Central memory CD4-positive, alpha-beta T cell (primary cell): ENCODE measurements at regions not wholly inside any gene's neighbourhood (a gene's known extent, or its start where the extent isn't known, plus 50 kb on each side); places are given as distances from the start of the nearest gene placed in this dataset.
A peak's percentile ranks its signal among the peaks of the same experiment; 100 is the strongest.

Source experiments
- DNase-seq: peaks from one replicate; pipeline ENCODE4 v3.0.0; 2022

- no peak for DNase-seq
Observed at GRCh38 chr6:137737836-137738596, 129.0 kb upstream of the TNFAIP3 start.

- DNase-seq: no peak
Observed at GRCh38 chr6:137738931-137739504, 128.0 kb upstream of the TNFAIP3 start.

- DNase-seq: no peak
Observed at GRCh38 chr6:137739544-137739943, 127.5 kb upstream of the TNFAIP3 start.

GRCh38 chr6:137740091-137740755 is 126.8 kb upstream of the TNFAIP3 start:
- no peak for DNase-seq

- no peak for DNase-seq
Observed at GRCh38 chr6:137740967-137741761, 125.9 kb upstream of the TNFAIP3 start.

GRCh38 chr6:137743493-137743892 is 123.6 kb upstream of the TNFAIP3 start:
- no peak for DNase-seq

- DNase-seq: no peak
Observed at GRCh38 chr6:137744877-137745276, 122.2 kb upstream of the TNFAIP3 start.

GRCh38 chr6:137745321-137745720 is 121.7 kb upstream of the TNFAIP3 start:
- DNase-seq: no peak

- DNase-seq: no peak
Observed at GRCh38 chr6:137746264-137746663, 120.8 kb upstream of the TNFAIP3 start.

- no peak for DNase-seq
Observed at GRCh38 chr6:137749696-137750211, 117.3 kb upstream of the TNFAIP3 start.

GRCh38 chr6:137750297-137750696 is 116.8 kb upstream of the TNFAIP3 start:
- DNase-seq: no peak

GRCh38 chr6:137751768-137752560 is 115.1 kb upstream of the TNFAIP3 start:
- DNase-seq: no peak

GRCh38 chr6:137754366-137754765 is 112.7 kb upstream of the TNFAIP3 start:
- DNase-seq: no peak

- no peak for DNase-seq
Observed at GRCh38 chr6:137754866-137755265, 112.2 kb upstream of the TNFAIP3 start.

- no peak for DNase-seq
Observed at GRCh38 chr6:137755284-137755683, 111.8 kb upstream of the TNFAIP3 start.

GRCh38 chr6:137756788-137757187 is 110.3 kb upstream of the TNFAIP3 start:
- DNase-seq: no peak

GRCh38 chr6:137758661-137759060 is 108.4 kb upstream of the TNFAIP3 start:
- no peak for DNase-seq

- no peak for DNase-seq
Observed at GRCh38 chr6:137759624-137760023, 107.4 kb upstream of the TNFAIP3 start.

GRCh38 chr6:137761072-137761471 is 106.0 kb upstream of the TNFAIP3 start:
- DNase-seq: no peak

GRCh38 chr6:137761487-137761886 is 105.6 kb upstream of the TNFAIP3 start:
- no peak for DNase-seq

GRCh38 chr6:137762168-137763090 is 104.6 kb upstream of the TNFAIP3 start:
- DNase-seq: peak; percentile 20
